ENCODE measurements at regions not wholly inside any gene's neighbourhood (a gene's known extent, or its start where the extent isn't known, plus 50 kb on each side); places are given as distances from the start of the nearest gene placed in this dataset.

- Histone ChIP-seq H3K27me3 (ENCODE audit: control insufficient read depth, insufficient read depth, low read length) (no peaks in the 10 kb centered on the region), H3K27ac (ENCODE audit: low read depth, low read length) (no peak overlapping the region), H3K4me3 (ENCODE audit: low read depth, low read length) (no peak overlapping the region), H3K9me3 (ENCODE audit: control insufficient read depth, insufficient read depth, low read length) (no peaks in the 10 kb centered on the region)
- ChIA-PET CTCF (interaction anchor here (0.6 kb wide), 1 partner anchor 1222 kb away, joined by 6 read pairs; no protein-coding TSS in a partner anchor), POLR2A (no interaction called here)
- DNase-seq (ENCODE audit: low read depth, low spot score): no peak
- TF ChIP-seq CTCF (IDR thresholded peaks at IDR 0.05; ENCODE audit: low read depth, low read length): no peak
These were observed 120.9 kb upstream of the NOCT start for GRCh38 chr4:138894709-138895108.

GRCh38 chr4:138894011-138894410 is 121.6 kb upstream of the NOCT start:
- Histone ChIP-seq H3K27me3 (ENCODE audit: control insufficient read depth, insufficient read depth, low read length) (no peaks in the 10 kb centered on the region), H3K27ac (ENCODE audit: low read depth, low read length) (no peak overlapping the region), H3K4me3 (ENCODE audit: low read depth, low read length) (no peak overlapping the region), H3K9me3 (ENCODE audit: control insufficient read depth, insufficient read depth, low read length) (no peaks in the 10 kb centered on the region)
- ChIA-PET CTCF (no interaction called here), POLR2A (no interaction called here)
- no peak for DNase-seq (ENCODE audit: low read depth, low spot score)
- TF ChIP-seq CTCF (IDR thresholded peaks at IDR 0.05; ENCODE audit: low read depth, low read length): no peak

GRCh38 chr4:138892483-138893407 is 122.8 kb upstream of the NOCT start:
- ChIA-PET CTCF (no interaction called here), POLR2A (no interaction called here)
- Histone ChIP-seq H3K4me3 (ENCODE audit: low read depth, low read length) (no peak overlapping the region), H3K27ac (ENCODE audit: low read depth, low read length) (no peak overlapping the region), H3K27me3 (ENCODE audit: control insufficient read depth, insufficient read depth, low read length) (no peaks in the 10 kb centered on the region), H3K9me3 (ENCODE audit: control insufficient read depth, insufficient read depth, low read length) (no peaks in the 10 kb centered on the region)
- DNase-seq (ENCODE audit: low read depth, low spot score): no peak
- no peak for TF ChIP-seq CTCF (IDR thresholded peaks at IDR 0.05; ENCODE audit: low read depth, low read length)

- no peak for TF ChIP-seq CTCF (IDR thresholded peaks at IDR 0.05; ENCODE audit: low read depth, low read length)
- H3K4me3 ChIP-seq (ENCODE audit: low read depth, low read length): no peak overlapping the region
- H3K9me3 ChIP-seq (ENCODE audit: control insufficient read depth, insufficient read depth, low read length): peaks cover 3% of the 10 kb centered on the region; the same call in 1 of the 2 replicates
- DNase-seq (ENCODE audit: low read depth, low spot score): no peak
- CTCF ChIA-PET: no interaction called here
- H3K27ac ChIP-seq (ENCODE audit: low read depth, low read length): no peak overlapping the region
- no peaks in the 10 kb centered on the region for H3K27me3 ChIP-seq (ENCODE audit: control insufficient read depth, insufficient read depth, low read length)
- POLR2A ChIA-PET: no interaction called here
These were observed 124.0 kb upstream of the NOCT start for GRCh38 chr4:138891631-138892031.

GRCh38 chr4:138890891-138891570 is 124.5 kb upstream of the NOCT start:
- ChIA-PET POLR2A (no interaction called here), CTCF (no interaction called here)
- Histone ChIP-seq H3K27ac (ENCODE audit: low read depth, low read length) (no peak overlapping the region), H3K4me3 (ENCODE audit: low read depth, low read length) (no peak overlapping the region), H3K9me3 (ENCODE audit: control insufficient read depth, insufficient read depth, low read length) (peaks cover 3% of the 10 kb centered on the region; the same call in 1 of the 2 replicates), H3K27me3 (ENCODE audit: control insufficient read depth, insufficient read depth, low read length) (no peaks in the 10 kb centered on the region)
- no peak for TF ChIP-seq CTCF (IDR thresholded peaks at IDR 0.05; ENCODE audit: low read depth, low read length)
- DNase-seq (ENCODE audit: low read depth, low spot score): no peak
